ENCODE measurements at regions not wholly inside any gene's neighbourhood (a gene's known extent, or its start where the extent isn't known, plus 50 kb on each side); places are given as distances from the start of the nearest gene placed in this dataset.
"Not testable (repeated sequence)": the region's sequence is repeated elsewhere in the genome, so short reads cannot be mapped to it uniquely, and the experiment has no call there.

DNA sequence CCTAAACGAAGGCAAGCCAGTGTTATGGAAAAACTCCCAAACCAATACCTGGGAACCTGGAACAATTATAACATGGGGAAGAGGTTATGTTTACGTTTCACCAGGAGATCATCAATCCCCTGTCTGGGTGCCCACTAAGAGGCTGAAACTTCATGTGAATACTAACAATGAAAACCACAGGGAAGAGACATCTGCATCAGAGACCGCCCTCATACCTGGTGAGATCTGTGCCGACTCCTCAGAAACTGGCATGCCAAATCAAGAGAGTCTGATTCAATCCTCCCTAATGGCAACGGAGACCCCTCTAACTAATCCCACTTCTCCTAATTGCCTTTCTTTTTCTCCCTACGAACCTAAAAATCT, 163.2 kb downstream of the IER5 start:
- H3K9me3 ChIP-seq (ENCODE audit: severe bottlenecking), result peaks cover 5% of the 10 kb centered on the region
- H3K27ac ChIP-seq (ENCODE audit: poor library complexity, severe bottlenecking), result peak overlapping the region; percentile 75
- no peak overlapping the region for H3K4me3 ChIP-seq (ENCODE audit: severe bottlenecking)
- no peak for DNase-seq (ENCODE audit: low spot score)
- TF ChIP-seq, protein P1, sequence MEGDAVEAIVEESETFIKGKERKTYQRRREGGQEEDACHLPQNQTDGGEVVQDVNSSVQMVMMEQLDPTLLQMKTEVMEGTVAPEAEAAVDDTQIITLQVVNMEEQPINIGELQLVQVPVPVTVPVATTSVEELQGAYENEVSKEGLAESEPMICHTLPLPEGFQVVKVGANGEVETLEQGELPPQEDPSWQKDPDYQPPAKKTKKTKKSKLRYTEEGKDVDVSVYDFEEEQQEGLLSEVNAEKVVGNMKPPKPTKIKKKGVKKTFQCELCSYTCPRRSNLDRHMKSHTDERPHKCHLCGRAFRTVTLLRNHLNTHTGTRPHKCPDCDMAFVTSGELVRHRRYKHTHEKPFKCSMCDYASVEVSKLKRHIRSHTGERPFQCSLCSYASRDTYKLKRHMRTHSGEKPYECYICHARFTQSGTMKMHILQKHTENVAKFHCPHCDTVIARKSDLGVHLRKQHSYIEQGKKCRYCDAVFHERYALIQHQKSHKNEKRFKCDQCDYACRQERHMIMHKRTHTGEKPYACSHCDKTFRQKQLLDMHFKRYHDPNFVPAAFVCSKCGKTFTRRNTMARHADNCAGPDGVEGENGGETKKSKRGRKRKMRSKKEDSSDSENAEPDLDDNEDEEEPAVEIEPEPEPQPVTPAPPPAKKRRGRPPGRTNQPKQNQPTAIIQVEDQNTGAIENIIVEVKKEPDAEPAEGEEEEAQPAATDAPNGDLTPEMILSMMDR (IDR thresholded peaks at IDR 0.05; ENCODE audit: poor library complexity, severe bottlenecking), result no peak
- H3K4me1 ChIP-seq (ENCODE audit: insufficient read depth, poor library complexity, severe bottlenecking), result peaks cover 27% of the 10 kb centered on the region
- 0 out of 3 replicates have a peak, but pooled peaks have one; percentile 28 for ATAC-seq (ENCODE audit: low read depth)
- H3K36me3 ChIP-seq (ENCODE audit: low read depth), result no peaks in the 10 kb centered on the region
- no peaks in the 10 kb centered on the region for H3K27me3 ChIP-seq (ENCODE audit: insufficient read depth, poor library complexity, severe bottlenecking)

DNA sequence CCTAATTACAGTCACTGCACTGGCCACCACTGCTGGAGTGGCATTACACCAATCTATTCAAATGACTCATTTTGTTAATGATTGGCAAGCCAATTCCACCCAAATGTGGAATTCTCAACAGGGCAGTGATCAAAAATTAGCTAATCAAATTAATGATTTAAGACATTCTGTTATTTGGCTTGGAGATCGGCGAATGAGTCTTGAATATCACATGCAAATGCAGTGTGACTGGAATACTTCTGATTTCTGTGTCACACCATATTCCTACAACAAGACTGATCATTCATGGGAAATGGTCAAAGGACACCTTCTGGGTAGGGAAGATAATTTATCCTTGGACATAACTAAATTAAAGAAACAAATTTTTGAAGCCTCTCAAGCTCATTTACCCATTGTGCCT, 165.1 kb downstream of the IER5 start:
- not testable (repeated sequence) for H3K4me3 ChIP-seq (ENCODE audit: severe bottlenecking); H3K27me3 ChIP-seq (ENCODE audit: insufficient read depth, poor library complexity, severe bottlenecking); ATAC-seq (ENCODE audit: low read depth); H3K27ac ChIP-seq (ENCODE audit: poor library complexity, severe bottlenecking); H3K36me3 ChIP-seq (ENCODE audit: low read depth); H3K9me3 ChIP-seq (ENCODE audit: severe bottlenecking); DNase-seq (ENCODE audit: low spot score)
- peaks cover 27% of the 10 kb centered on the region for H3K4me1 ChIP-seq (ENCODE audit: insufficient read depth, poor library complexity, severe bottlenecking)

DNA sequence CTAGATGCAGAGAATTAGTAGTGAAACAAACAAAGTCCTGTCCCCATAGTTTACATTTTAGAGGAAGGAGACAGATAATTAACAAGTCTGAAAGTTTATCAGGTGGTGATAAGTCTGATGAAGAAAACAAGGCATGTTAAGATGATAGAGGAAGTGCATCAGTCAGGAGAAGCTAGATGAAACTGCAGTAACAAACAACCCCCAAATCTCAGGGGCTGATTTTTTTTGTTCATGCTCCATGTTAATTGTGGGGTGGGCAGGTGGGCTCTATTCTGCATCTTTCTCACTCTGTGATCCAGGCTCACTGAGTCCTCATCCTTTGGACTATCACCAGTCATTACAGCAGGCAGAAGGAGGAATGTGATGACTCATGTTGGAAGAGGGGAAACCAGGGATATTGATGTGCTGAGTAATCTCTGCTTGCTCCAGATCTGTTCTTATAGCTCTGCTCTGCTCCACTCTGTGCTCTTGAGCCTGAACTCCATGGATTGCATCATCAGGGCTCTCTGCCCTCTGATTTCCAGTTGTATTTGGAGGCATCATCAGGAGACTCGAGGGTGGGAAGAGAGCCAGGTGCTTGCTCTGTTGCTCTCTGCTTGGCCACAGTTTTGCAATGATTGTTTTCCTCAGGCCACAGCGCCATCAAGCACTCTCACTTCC, 166.9 kb downstream of the IER5 start:
- TF ChIP-seq, protein P1 (IDR thresholded peaks at IDR 0.05; ENCODE audit: poor library complexity, severe bottlenecking), result no peak
- peaks cover 26% of the 10 kb centered on the region for H3K4me1 ChIP-seq (ENCODE audit: insufficient read depth, poor library complexity, severe bottlenecking)
- peak; percentile 78 for DNase-seq (ENCODE audit: low spot score)
- H3K4me3 ChIP-seq (ENCODE audit: severe bottlenecking), result no peak overlapping the region
- peak overlapping the region; percentile 23 for H3K27ac ChIP-seq (ENCODE audit: poor library complexity, severe bottlenecking)
- peaks cover 5% of the 10 kb centered on the region for H3K9me3 ChIP-seq (ENCODE audit: severe bottlenecking)
- ATAC-seq (ENCODE audit: low read depth), result peak; percentile 96
- H3K36me3 ChIP-seq (ENCODE audit: low read depth), result no peaks in the 10 kb centered on the region
- H3K27me3 ChIP-seq (ENCODE audit: insufficient read depth, poor library complexity, severe bottlenecking), result no peaks in the 10 kb centered on the region

DNA sequence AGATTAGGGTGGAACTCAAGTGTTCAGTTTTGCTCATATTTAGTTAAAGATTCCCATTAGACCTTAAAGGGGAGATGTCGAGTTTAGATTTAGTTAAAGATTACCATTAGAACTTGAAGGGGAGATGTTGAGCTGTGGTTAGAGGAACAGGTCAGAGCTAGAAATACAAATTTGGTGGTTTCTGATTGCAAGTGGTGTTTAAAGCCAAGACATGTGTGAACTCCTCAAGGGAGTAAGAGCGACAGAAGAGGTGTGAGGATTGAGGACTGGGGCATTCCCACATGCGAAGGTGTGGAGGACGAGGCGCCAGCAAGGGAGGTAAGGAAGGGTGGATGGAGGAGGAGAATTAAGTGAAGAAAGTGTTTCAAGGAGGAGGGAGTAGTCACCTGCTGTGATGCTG, 168.6 kb downstream of the IER5 start:
- DNase-seq (ENCODE audit: low spot score) (no peak), ATAC-seq (ENCODE audit: low read depth) (no peak)
- TF ChIP-seq, protein P1 (IDR thresholded peaks at IDR 0.05; ENCODE audit: poor library complexity, severe bottlenecking), result no peak

DNA sequence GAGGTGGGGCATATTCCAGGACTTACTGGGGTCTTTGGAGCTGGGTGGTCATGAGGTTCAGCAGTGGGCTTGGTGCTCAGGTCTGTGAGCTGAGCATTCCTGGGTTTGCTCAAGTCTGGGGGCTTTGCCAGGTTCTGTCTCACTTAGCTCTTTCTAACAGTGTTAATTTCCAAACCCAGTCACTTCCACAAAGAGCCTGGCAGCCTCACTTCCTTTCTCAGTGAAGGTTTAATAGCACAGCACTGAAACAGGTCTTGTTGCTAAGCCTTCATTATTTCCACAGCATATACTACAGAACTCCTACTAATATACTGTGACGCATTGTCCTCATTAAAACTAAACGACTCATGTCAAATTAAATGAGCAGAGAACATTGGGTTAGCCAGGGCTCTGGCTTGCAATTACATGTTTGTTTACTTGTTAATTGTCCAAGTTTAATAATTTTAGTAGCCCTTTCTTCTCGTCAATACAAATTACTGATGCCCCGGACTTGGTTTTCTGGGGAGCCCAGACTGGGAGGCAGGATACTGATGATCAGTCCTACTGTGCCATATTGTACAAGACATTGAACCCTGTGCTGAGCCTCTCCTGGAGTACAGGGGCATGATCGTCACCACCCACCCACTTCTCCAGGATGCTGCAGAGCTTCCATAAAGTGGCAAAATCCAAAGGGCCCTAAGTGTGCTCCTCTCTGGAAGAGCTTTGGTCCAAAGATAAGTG, 170.7 kb downstream of the IER5 start:
- no peaks in the 10 kb centered on the region for H3K27me3 ChIP-seq (ENCODE audit: insufficient read depth, poor library complexity, severe bottlenecking)
- DNase-seq (ENCODE audit: low spot score) (no peak), ATAC-seq (ENCODE audit: low read depth) (no peak)
- TF ChIP-seq, protein P1 (IDR thresholded peaks at IDR 0.05; ENCODE audit: poor library complexity, severe bottlenecking), result no peak
- no peak overlapping the region for H3K27ac ChIP-seq (ENCODE audit: poor library complexity, severe bottlenecking)
- H3K9me3 ChIP-seq (ENCODE audit: severe bottlenecking), result peaks cover 5% of the 10 kb centered on the region
- H3K36me3 ChIP-seq (ENCODE audit: low read depth), result no peaks in the 10 kb centered on the region
- no peak overlapping the region for H3K4me3 ChIP-seq (ENCODE audit: severe bottlenecking)
- peaks cover 5% of the 10 kb centered on the region for H3K4me1 ChIP-seq (ENCODE audit: insufficient read depth, poor library complexity, severe bottlenecking)

More for the DNA sequence above, 168.6 kb downstream of the IER5 start:
- no peak overlapping the region for H3K4me3 ChIP-seq (ENCODE audit: severe bottlenecking)
- H3K4me1 ChIP-seq (ENCODE audit: insufficient read depth, poor library complexity, severe bottlenecking), result peaks cover 12% of the 10 kb centered on the region
- H3K9me3 ChIP-seq (ENCODE audit: severe bottlenecking), result peaks cover 5% of the 10 kb centered on the region
- no peak overlapping the region for H3K27ac ChIP-seq (ENCODE audit: poor library complexity, severe bottlenecking)
- no peaks in the 10 kb centered on the region for H3K27me3 ChIP-seq (ENCODE audit: insufficient read depth, poor library complexity, severe bottlenecking)
- H3K36me3 ChIP-seq (ENCODE audit: low read depth), result no peaks in the 10 kb centered on the region
